ENCODE measurements at regions not wholly inside any gene's neighbourhood (a gene's known extent, or its start where the extent isn't known, plus 50 kb on each side); places are given as distances from the start of the nearest gene placed in this dataset.

DNA sequence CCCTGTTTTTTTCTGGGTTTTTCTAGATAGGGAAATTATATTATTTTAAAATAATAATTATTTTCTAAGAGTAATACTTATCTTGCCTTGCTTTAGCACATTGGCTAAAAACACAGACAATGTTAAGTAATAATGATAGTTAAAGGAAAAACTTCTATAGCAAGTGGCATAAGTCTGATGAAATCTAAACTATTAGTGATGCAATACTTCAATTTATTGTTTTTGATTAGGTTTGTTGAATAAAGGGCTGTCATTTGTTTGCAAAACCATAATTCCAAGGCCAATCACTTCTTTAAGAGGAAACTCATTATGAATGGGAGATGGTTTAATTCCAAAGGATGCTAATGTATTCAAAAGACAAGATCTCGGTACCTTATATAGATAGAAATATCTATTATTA, 293.8 kb upstream of the FBXL7 start:
- DNase-seq (ENCODE audit: low read depth), result no peak

DNA sequence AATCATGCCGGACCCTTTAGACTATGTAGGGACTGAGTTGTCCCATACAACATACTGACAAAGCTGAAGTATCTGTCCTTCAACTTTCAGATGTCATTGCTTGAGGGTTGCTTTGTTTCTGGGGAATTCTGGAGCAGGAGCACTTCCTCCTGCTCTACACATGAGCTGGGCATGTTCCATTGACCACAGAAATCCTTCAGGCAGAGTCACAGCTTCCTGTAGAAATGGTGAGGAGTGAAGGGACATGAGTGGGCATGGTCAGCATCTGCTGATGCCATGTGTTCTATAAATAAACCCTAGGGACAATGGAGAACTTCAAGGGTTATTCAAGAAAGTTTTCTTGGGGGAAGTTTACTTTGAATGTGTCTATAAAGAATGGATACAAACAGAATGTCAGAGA, 296.6 kb upstream of the FBXL7 start:
- no peak for DNase-seq (ENCODE audit: low read depth)

DNA sequence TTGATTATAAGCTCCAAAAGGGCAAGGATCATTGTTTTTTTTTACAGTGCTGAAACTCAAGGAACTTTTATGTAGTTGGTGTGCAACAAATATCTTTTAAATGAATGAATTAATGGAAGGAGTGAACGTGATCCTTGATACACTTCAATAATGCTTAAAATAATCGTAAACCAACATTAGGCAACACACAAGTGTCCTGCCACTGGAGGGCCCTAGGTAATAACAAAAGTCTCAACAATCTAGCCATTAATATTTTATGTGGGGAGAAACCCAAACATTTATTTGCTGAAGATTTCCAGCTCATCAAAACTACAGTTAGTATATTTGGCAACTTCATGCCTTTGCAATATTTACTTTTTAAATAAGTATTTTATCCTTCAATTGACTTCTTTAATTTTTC, 309.0 kb upstream of the FBXL7 start:
- DNase-seq (ENCODE audit: low read depth), result no peak

DNA sequence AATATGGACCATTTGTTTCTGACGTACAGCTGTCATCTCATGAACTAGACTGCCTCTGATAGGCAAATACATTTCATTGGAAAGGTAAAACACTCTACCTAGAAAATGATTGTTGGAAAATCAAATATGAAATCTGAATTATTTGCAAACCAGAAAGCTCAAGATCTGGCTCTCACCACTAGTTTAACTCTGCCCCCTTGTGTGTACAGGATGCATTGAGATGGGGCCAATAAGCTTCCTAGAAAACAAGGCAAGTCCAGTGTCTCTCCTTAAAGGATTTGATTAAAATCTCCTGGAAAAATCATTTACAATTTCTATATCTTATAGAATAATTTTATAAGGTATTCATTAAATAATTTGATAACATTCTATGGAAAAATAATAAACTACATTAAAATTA, 311.9 kb upstream of the ANKH start:
- no peak for DNase-seq (ENCODE audit: low read depth)

DNA sequence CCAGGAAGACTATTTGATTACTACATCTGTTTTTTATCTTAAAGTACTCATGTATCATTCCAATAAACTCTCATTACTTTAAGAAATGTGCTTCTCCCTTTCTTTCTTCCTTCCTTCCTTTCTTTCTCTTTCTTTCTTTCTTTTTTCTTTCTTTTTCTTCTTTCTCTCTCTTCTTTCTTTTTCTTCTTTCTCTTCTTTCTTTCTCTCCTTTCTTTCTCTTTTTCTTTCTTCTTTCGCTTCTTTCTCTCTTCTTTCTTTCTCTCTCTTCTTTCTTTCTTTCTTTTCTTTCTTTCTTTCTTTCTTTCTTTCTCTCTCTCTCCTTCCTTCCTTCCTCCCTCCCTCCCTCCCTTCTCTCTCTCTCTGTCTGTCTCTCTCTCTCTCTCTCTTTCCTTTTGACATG, 298.6 kb upstream of the ANKH start:
- DNase-seq (ENCODE audit: low read depth), result no peak

DNA sequence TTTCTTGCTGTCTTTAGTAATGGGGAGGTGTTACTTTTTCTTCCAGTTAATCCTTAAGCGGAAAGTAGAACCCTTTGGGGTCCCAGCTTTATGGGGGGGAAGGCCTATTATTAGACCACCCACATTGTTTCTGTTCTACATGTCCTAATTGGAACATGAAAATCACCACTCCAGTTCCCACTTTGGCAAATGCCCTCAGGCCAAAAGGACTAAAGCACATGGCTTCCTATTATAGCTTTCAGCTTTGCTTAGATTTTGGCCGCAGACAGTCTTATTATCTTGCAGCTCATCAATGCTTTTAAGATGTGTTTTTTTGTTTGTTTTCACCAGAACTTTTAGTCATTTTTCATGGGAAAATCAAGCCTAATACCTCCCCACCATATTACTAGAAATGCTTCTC, 296.8 kb upstream of the ANKH start:
- no peak for DNase-seq (ENCODE audit: low read depth)

DNA sequence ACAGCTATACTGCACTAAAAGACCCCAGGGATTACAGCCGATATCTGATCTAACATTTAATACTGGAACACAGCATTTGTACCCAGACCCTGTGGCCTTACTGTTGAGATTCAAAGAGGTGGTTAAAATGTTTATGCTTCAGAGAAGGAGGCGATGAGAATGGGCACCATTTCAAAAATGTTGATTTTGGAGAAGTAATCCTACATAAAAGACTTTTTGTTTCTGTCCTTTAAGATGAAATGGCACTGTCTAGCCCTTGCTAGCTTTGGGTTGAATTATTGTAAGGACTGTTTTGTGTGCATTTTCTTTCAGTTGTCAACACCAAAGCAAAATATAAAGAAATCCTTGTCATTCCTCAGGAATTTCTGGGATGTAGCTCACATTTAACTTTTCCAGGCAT, 288.5 kb upstream of the ANKH start:
- no peak for DNase-seq (ENCODE audit: low read depth)

DNA sequence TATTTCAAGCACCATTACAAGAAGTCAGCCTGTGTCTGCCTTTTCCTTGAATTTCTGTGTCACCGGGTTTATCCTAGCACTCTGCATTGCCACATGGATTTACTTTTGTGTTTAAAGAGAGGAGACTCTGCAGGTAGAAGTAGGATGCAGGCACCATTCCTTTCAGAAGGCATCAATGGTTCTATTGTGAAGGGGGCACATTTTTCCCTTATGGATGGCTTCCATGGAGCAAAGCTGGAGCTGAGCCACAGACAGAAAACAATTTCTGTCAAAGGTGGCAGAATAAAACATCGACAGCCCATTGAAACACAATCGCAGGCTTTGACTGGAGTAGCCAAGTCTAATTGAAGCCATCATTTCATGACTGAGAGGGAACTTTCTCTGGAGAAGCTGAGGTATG, 288.0 kb upstream of the ANKH start:
- no peak for DNase-seq (ENCODE audit: low read depth)

DNA sequence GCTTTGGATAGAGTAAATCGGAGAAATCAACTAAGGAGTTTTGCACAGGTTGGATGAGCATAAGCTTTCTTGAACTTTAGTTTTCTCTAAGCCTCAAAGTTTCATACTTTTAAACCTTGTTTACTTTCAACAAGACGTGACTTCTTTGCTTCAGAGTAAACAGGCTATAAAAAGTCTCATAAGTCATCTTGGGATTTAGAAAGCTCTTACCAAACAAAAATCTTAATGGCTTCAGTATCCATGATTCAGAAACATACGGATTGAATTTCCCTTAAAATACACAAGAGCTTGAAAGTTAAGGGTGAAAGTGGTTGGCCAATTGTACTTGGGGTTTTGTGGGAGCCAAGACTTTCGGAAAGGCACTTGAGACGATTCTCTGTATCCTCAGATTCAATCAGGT, 270.9 kb upstream of the ANKH start:
- no peak for DNase-seq (ENCODE audit: low read depth)

DNA sequence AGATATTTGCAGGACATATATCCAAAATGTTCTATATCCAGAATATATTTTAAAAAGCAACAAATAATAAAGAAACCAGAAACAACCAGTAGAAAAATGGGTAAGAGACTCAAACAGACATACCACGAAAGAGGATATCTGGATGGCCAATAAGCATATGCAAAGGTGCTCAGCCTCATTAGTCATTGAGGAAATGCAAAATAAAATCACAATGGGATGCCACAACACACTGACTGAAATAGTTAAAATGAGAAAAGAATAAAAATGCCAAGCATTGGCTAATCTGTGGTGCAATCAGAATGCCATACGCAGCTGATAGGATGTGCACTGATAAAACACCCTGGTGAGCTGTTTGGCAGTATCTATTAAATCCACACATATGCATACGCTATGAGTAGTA, 265.8 kb upstream of the ANKH start:
- DNase-seq (ENCODE audit: low read depth), result no peak

DNA sequence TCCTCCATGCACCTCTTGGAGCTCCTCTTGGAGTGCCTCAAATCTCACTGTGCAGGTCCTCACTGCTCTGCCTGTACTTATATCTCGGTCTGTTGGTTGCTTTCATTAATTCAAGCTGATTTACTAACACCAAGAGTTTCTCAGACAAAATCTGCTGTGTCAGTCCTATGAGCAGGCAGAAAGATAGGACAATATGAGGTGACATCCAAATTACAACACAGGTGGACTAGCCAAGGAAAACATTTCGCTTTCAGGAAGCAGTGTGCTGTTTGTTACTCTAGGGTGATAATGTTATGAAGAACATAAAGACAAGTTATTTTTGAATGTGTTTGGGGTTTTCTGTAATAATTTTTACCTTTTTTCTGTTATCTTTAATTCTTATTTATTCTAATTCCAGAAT, 264.1 kb upstream of the ANKH start:
- DNase-seq (ENCODE audit: low read depth), result no peak

DNA sequence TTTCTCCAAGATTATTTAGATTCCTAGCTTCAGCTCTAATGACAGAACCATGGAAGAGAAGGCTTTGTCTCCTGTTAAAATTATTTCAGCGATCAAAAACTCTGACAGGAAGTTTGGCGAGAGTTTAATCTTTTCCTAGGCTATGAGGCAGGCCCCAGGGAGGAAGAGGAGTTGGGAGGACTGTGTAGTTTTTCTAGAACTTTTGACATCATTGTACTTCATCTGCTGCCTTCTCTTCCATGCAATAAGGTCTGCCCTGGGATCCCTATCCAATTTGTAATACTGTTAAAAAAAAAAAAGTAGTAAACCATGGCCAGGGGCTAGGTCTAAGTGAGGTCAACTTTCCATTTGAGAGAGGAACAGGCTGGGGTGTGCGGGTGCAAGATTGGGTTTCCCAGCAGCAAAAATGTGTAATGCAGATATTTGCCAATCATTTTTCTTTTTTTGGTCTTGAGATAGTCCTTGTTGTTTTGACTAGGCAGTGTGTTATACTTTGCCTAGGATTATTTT, 261.9 kb upstream of the ANKH start:
- DNase-seq (ENCODE audit: low read depth), result no peak

DNA sequence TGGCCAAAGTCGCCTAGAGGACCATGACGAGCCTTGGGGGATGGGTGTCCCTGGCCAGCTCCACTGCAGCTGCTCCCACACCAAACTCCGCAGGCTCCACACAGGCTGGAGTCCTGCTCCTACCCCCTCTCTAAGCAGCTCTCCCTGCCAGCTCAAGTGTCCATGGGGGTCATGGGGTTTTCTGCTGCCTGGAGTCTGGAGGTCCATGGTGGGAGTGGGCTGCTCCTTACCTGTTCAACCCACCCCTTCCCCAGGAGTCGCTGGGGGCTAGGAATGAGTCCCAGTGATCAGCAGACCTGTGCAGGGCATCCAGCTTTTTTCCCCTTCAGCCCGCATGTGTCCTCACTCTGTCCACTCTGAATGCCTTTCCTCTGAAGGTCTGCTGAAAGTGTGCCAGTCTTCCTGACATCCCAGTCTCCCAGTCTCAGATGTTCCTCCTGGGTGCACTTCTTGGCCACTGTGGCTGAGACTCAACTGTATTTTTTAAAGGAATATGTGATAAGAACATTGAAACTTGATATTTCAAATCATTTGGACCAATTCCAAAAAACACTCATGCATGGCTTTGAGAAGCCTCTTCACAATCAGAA, 261.3 kb upstream of the ANKH start:
- no peak for DNase-seq (ENCODE audit: low read depth)

DNA sequence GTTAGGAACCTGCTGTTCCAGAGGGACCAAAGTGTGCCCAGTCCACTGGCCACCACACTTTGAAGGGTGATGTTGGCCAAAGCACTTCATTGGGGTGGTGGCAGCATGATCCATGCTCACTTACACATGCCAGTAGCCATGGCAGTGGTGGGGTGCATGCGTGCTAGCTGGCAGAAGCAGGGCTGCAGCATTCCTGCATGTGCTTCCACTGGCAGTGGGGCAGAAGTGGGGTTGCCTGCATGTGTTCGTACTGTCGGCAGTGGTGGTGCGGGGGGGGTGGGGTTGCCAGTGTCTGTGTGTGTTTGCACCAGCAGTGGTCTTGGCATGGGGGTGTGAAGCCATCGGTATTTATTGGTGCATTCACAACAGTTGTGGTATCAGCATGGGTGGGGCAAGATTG, 260.3 kb upstream of the ANKH start:
- DNase-seq (ENCODE audit: low read depth), result no peak

DNA sequence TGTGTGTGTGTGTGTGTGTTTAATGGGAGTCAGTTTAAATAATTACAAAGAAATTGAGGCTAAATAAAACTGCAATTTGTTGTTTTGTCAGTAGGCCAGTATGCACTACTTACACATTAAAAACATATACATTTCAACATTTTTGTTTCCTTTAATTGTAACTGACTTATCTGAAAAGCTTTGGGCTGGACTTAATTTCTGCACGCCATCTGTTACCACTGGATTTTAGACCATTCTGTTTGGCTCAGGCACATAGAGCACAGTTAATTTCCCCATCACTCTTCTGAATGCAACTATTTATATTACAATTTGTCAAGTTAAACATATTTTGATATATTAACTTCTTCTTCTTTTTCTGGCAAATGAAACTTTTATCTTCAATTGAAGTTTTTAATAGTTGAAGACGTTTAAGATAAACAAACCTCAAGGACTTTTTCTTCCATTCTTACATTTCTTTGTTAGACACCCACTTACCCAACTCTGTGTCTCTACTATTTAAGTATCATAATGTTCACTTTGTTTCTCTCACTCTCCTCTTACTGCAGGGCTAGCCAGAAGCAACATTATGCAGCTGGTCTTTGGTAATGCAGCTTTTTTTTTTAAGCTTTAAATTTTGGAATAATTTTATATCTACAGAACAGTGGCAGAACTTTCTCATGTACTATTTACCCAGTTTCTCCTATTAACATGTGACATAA, 253.4 kb upstream of the ANKH start:
- no peak for DNase-seq (ENCODE audit: low read depth)

DNA sequence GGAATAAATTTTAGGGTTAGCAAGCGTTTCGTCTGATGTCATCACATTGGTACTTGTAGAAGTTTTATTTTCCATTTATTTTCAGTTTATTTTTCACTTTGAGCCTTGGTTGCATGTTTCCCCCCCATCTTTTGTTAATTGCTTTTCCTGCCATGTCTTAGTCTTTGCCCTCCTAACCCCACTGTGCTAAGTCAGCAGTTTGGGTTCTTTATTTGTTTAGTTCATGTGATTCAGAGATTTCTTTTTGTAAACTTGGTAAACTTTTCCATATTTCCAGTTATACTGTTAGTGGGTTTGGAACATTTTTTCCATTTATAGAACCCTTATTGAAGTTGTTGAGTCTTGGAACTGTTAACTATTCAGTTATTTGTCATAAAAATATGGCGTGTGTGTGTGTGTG, 252.9 kb upstream of the ANKH start:
- no peak for DNase-seq (ENCODE audit: low read depth)

DNA sequence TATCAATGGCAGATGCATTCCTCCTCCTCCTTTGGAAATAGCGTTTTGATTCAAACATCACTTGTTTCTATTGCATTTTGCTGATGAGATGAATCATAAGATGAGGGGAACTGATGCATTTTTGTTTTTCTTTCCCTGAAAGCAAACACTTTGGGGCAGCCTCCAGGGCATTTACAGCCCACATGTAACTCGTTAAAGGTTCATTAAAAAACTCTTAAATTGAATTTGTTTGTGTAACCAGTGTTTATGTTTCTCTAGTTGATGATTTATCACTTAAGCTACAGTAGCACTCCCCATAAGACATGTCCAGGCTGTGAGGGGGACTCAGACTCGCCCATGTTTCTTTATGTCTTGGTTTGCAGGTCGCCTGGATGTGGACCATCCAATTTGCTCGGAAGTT, 246.1 kb upstream of the ANKH start:
- DNase-seq (ENCODE audit: low read depth), result no peak

DNA sequence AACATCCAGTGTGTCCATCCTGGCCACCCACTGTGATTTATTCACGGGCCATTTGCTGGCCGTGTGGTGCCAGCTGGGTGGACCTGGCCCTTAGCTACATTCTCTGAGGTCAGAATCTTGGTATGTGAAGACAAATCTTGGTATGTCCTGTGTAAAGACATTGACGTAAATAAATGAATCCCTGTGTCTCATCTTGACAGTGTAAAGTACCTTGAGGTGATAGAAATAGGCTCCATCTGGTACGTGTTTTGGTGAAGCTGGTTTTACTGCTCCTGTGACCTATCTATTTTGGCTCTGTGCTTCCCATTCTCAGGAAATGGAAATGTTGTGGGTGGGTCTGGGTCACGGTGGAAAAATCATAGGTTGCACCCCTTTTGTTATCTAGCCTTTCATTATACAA, 245.4 kb upstream of the ANKH start:
- no peak for DNase-seq (ENCODE audit: low read depth)

DNA sequence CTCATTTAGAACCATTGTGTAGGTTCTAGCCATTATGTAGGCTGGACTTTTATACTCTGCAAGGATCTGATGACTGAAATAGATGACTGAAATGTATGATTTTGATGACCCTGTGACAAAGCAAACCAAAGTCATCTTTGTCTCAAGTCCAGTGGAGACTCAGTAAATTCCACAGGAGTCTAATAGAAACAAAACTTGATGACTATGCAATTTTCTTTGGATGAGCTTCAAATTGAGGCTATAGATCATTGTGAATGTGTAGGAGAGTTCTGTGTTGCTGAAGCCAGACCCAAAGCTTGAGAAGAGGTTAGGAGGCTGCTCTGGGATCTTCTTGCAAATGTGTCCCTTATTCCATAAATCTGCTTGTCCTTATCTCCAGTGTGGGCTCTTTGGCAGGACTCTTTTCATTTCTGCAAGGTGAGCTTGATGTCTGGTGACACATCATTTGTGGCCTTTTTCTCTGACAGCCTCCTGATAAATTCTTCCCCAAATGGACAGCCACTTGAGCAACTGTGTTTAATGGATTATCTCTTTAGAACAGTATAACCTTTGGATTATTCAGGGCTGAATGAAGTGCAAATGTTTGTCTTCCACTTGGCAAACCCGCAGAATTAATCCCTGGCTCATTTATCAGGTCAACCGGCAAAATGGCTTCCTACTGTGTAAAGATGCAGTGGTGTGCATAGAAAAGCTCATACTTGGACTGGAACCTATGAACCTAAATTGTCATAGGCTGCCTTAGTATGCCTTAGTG, 235.1 kb upstream of the ANKH start:
- DNase-seq (ENCODE audit: low read depth), result no peak

DNA sequence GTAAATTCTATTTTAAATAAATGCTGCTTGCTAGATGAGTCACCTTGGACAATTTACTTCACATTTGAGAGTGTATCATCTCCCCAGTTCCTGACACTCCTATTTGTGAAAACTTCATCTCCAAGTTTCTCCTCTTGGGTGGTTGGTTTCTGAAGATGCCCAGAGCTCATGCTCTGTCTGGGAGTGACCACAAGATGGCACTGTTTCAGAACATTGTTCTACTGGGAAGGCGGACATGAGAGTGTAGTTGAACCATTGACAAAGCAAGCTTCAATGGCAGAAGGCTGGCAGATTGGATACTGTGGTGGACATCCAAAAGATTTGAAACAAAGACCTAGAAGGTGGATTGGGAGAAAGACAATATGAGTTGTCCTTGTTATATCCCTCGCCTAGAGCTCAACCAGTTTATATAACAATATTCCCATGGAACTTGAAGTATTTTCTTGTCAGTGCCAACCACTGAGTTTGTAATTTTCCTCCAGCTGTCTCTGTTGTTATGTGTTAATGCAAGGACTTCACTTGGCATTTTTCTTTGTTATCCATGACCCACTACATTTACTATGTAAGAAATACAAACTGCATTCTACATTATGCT, 234.3 kb upstream of the ANKH start:
- peak; percentile 4 for DNase-seq (ENCODE audit: low read depth)

DNA sequence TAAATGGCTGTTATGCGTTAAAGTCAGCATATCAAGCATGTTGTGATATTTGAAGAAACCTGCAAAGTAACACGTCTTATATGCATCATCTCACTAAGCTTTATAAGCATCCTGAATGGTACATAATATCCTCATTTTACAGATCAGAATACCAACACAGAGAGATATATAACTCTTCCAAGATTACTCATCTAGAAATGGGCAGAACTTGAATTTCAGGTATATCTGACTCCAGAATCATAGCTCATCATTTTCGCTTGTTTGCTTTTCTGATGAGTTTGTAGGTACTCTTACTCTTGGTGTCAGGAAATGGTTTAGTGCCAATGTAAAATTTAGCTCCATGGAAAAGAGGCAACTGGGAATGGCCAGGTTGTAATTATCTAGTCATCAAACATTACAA, 232.3 kb upstream of the ANKH start:
- no peak for DNase-seq (ENCODE audit: low read depth)

DNA sequence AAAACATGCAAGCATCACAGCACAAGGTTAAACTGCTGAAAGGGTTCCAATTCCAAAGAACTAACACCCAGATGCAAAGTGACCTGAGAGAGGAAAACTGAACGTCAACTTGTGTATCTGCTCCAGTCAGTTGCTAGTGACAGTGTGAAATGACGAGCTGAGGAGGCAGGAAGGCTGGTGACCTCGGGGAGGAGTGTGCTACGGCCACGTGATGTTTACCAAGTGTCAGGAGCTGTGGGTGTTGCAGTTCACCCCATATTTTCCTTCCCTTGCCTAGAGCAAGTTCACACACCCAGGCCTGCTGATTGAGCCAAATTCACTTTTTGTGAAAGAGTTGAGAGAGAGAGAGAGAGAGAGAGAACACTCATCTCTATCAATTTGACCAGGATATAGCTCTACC, 231.6 kb upstream of the ANKH start:
- DNase-seq (ENCODE audit: low read depth), result no peak

DNA sequence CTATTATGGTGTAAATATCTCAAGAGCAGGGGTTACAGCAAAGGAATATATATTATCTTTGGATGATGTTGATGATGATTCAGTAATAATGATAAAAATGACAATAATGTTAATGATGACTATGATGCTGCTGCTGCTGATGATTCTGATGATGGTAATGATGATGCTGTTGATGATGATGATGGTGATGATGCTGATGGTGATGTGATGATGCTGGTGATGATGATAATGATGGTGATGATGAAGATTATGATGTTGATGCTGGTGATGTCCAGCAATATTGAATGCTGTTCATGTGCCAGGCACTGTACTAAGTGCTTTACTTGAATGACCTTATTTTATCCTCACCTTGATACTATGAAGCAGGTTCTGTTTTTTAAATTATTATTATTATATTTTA, 226.0 kb upstream of the ANKH start:
- no peak for DNase-seq (ENCODE audit: low read depth)
